Fibroblast of villous mesenchyme (primary cell): ENCODE measurements at regions not wholly inside any gene's neighbourhood (a gene's known extent, or its start where the extent isn't known, plus 50 kb on each side); places are given as distances from the start of the nearest gene placed in this dataset.
A peak's percentile ranks its signal among the peaks of the same experiment; 100 is the strongest.
"Not testable (repeated sequence)": the region's sequence is repeated elsewhere in the genome, so short reads cannot be mapped to it uniquely, and the experiment has no call there.

ENCODE experiments used
- DNase-seq: peaks from one replicate; pipeline ENCODE4 v3.0.0-alpha.2; 2010; ENCODE audit warnings: low read depth
- H3K4me3 ChIP-seq: 2 replicates; pipeline ENCODE4 v1.5.1; 2011; ENCODE audit warnings: low read depth, mild to moderate bottlenecking, low read length
- TF ChIP-seq, protein P1 (sequence below): IDR thresholded peaks from 2 replicates; pipeline ENCODE4 v1.5.1; 2012; ENCODE audit warnings: low read depth, mild to moderate bottlenecking, low read length; ENCODE audit not compliant: insufficient read depth

DNA sequence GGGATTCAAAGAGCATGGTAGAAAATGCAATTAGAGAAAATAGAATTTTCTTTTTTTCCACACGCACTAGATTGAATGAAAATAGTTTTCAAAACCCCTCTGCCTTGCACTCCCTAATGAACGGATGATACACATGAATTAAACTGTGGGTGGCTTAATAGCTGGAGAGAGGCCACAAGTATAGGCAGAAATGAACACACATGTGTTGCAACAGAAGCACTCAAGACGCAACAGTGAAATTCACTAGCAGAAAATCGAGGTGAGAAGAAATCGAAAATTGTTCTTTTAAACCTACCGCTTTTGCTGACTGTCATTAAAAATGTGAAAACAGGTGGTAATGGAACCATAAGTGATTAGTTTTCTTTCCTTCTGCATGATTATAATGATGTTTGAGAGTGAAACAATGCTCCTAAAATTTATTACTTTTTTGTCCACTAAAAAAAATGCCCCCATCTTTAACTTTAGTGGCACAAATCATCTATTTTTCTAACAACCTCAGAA, 59.3 kb upstream of the GPCPD1 start:
- no peak for DNase-seq
- TF ChIP-seq, protein P1, sequence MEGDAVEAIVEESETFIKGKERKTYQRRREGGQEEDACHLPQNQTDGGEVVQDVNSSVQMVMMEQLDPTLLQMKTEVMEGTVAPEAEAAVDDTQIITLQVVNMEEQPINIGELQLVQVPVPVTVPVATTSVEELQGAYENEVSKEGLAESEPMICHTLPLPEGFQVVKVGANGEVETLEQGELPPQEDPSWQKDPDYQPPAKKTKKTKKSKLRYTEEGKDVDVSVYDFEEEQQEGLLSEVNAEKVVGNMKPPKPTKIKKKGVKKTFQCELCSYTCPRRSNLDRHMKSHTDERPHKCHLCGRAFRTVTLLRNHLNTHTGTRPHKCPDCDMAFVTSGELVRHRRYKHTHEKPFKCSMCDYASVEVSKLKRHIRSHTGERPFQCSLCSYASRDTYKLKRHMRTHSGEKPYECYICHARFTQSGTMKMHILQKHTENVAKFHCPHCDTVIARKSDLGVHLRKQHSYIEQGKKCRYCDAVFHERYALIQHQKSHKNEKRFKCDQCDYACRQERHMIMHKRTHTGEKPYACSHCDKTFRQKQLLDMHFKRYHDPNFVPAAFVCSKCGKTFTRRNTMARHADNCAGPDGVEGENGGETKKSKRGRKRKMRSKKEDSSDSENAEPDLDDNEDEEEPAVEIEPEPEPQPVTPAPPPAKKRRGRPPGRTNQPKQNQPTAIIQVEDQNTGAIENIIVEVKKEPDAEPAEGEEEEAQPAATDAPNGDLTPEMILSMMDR: no peak
- H3K4me3 ChIP-seq: no peak overlapping the region

DNA sequence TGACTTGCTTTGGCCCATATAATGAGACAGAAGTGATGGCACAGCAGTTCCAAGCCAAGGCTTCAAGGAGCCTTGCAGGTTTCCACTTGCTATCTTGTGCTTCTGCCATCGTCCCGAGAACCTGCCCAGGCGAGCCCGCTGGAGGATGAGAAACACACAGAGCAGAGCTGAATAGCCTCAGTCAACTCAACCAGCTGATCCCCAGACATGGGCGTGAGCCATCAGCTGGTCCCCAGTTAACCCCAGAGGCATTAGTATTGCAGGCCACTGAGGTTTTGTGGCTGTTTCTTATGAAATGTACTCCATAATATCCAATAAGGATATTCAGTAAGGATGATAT, 57.7 kb upstream of the GPCPD1 start:
- TF ChIP-seq, protein P1: no peak
- DNase-seq: no peak

DNA sequence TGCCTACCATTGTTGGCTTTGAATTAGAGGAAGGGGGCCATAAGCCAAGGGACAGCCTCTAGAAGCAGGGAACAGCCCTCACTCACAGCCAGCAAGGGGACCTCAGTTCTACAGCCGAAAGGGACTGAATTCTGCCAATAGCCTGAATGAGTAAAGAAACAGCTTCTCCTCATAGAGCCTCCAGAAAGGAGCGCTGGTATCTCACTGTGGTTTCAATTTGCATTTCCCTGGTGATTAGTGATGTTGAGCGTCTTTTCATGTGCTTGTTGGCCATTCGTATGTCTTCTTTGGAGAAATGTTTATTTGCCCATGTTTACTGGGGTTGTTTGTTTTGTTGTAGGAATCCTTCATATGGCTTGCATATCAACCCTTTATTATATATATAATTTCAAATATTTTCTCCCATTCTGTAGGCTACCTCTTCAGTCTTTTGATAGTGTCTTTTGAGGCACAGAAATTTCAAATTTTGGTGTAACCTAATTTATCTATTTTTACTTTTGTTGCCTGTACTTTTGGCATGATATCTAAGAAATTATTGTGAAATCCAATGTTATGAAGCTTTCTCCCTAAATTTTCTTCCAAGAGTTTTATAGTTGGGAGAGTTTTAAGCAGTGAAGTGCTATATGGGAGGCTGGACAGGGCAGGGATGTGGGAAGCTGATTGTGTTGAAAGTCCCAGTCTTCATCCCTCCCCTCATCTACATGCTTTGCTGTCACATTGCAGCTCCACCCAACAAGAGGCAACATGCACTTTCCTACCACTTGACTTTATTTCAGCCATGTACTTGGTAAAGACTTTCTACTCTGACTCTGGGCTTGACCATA, 57.1 kb upstream of the GPCPD1 start:
- TF ChIP-seq, protein P1: no peak
- DNase-seq: peak; percentile 22
- H3K4me3 ChIP-seq: no peak overlapping the region

More for the DNA sequence above, 57.7 kb upstream of the GPCPD1 start:
- H3K4me3 ChIP-seq: no peak overlapping the region

DNA sequence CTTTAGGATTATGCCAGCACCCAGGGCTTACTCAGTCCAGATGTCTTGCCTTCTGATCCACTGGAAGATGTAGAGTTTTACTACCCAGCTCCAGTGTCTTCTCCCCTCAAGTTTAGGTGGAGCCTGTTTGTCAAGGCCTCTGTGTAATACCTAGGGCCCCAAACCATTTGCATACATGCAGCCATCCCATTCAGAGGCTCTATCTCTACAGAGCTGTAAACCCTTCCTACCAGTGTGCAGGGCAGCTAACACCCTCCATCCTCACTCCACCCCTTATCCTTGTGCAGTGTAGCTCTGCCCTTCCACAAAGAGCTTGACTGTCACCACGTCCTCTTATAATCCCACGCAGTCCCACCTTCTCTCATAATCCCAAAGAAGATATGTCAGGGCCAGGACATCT, 54.6 kb upstream of the GPCPD1 start:
- TF ChIP-seq, protein P1: no peak

DNA sequence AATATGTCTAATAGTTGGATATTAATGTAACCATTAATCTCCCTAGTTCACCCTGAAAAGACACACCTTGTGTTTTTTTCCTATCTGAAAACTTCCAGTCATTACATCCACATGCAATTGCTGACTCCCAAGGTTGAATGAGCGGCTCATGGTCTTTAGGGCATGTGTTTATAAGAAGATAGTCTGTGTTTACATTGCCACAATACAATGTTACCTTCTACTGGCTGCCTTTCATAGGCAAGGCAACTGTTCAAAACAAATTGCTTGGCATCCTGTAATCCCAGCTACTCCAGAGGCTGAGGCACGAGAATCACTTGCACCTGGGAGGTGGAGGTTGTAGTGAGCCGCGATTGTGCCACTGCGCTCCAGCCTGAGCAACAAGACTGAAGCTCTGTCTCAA, 52.6 kb upstream of the GPCPD1 start:
- peak; percentile 33 for DNase-seq
- H3K4me3 ChIP-seq: no peak overlapping the region
- TF ChIP-seq, protein P1: no peak

More for the DNA sequence above, 54.6 kb upstream of the GPCPD1 start:
- no peak overlapping the region for H3K4me3 ChIP-seq
- DNase-seq: no peak

DNA sequence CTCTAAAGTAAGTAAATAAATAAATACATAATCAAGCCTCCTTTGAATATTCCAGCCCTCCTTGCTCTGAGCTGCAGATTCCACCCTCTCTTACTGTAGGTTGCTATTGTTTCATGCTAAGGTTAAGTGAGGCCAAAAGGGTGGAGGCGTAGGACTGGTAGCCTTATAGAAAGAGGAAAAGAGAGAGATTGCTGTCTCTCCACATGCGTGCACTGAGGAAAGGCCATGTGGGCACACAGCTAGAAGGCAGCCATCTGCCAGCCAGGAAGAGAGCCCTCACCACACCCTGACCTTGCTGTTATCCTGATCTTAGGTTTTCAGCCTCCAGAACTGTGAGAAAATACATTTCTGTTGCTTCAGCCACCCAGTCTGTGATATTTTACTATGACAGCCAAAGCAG, 52.0 kb upstream of the GPCPD1 start:
- no peak for DNase-seq
- H3K4me3 ChIP-seq: no peak overlapping the region
- TF ChIP-seq, protein P1: no peak

DNA sequence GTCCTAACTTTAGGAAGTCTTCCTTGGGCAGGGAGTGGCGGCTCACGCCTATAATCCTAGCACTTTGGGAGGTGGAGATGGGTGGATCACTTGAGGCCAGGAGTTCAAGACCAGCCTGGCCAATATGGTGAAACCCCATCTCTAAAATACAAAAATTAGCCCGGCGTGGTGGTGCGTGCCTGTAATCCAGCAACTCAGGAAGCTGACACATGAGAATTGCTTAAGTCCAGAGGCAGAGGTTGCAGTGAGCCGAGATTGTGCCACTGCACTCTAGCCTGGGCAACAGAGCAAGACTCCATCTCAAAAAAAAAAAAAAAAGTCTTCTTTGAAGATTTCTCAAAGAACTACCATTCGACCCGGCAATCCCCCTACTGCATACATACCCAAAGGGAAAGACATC, 50.0 kb upstream of the GPCPD1 start:
- DNase-seq, H3K4me3 ChIP-seq: not testable (repeated sequence)
